Bronchial epithelial cell (primary cell): ENCODE measurements at regions not wholly inside any gene's neighbourhood (a gene's known extent, or its start where the extent isn't known, plus 50 kb on each side); places are given as distances from the start of the nearest gene placed in this dataset.

Experiments used
- DNase-seq: peaks from one replicate; pipeline ENCODE4 v3.0.0-alpha.2; 2010; ENCODE audit warnings: low read depth
- FAIRE-seq: peaks from 2 replicates; lab custom pipeline; 2011; peaks lifted over from hg19 to GRCh38; lab: Jason Lieb, UNC
- H3K27me3 ChIP-seq: 2 replicates; pipeline ENCODE4 v1.5.1; 2011; ENCODE audit warnings: low read length; ENCODE audit not compliant: control insufficient read depth, insufficient read depth
- H3K36me3 ChIP-seq: 2 replicates; pipeline ENCODE4 v1.5.1; 2011; ENCODE audit warnings: low read length; ENCODE audit not compliant: control insufficient read depth, insufficient read depth
- H3K4me3 ChIP-seq: 2 replicates; pipeline ENCODE4 v1.5.1; 2011; ENCODE audit warnings: mild to moderate bottlenecking, low read depth, low read length, control low read depth
- TF ChIP-seq, protein P1 (sequence below): IDR thresholded peaks from 2 replicates; pipeline ENCODE4 v1.5.1; 2011; ENCODE audit warnings: mild to moderate bottlenecking, moderate library complexity, low read length, control low read depth, inconsistent platforms; ENCODE audit not compliant: insufficient read depth, severe bottlenecking

DNA sequence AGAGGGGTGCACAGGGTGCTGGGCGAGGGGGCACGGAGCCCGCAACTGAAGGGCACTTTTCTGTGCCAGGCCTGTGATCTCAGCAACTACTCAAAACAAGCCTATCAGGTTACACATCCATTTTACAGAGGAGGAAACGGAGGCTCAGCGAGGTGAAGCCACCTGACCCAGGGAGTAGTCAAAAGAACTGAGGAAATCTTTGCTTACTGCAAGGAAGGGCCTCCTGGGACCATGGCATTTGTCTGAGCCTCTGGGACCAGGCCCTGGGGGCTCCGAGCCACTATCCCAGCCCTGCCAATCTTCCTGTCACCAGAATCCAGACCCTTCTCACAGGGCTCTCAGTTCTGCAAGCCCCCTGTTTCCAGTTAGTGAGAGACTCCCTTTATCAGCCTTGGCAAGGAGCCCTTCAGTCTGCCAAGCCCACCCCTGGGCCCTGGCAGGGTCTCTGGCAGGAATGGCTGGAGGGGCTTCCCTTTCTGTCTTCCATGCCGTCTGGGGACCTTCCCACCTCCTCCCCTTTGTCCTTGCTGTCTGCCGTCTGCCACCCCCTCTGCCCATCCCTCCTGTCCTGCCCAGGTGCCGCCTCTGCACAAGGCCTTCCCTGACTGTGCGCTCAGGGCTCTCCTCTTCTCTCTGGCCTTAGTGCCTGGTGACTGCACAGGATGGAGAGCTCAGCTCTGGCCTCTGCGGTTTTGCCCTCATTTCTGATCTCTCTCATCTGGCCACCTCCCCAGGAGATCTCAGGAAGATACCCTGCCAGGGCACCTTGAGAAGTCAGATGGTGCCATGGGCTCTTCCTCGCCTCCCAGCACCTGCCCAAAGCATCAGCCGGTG is 194.7 kb upstream of the GLI2 start:
- FAIRE-seq, result no peak

DNA sequence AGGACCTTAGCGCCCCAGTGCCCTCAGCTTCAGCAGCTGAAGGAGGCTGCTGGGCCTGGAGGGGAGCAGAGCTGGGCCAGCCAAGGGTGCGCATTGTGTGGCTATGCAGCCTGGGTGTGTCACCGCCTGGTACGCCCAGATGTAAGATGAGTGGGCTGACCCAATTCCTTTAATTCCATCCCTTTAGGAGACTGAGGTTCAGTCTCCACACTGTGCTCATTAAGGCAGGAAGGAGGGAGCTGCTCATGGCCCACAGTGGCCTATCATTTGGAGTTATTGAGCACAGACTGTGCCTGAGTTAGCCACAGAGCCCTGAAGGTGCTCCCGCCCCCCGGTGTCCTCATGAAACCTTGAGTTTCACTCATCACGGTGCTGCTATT is 194.1 kb upstream of the GLI2 start:
- FAIRE-seq (no peak), DNase-seq (no peak)
- TF ChIP-seq, protein P1, sequence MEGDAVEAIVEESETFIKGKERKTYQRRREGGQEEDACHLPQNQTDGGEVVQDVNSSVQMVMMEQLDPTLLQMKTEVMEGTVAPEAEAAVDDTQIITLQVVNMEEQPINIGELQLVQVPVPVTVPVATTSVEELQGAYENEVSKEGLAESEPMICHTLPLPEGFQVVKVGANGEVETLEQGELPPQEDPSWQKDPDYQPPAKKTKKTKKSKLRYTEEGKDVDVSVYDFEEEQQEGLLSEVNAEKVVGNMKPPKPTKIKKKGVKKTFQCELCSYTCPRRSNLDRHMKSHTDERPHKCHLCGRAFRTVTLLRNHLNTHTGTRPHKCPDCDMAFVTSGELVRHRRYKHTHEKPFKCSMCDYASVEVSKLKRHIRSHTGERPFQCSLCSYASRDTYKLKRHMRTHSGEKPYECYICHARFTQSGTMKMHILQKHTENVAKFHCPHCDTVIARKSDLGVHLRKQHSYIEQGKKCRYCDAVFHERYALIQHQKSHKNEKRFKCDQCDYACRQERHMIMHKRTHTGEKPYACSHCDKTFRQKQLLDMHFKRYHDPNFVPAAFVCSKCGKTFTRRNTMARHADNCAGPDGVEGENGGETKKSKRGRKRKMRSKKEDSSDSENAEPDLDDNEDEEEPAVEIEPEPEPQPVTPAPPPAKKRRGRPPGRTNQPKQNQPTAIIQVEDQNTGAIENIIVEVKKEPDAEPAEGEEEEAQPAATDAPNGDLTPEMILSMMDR, result no peak
- Histone ChIP-seq H3K36me3 (no peaks in the 10 kb centered on the region), H3K4me3 (no peak overlapping the region), H3K27me3 (no peaks in the 10 kb centered on the region)

More for the DNA sequence above, 194.7 kb upstream of the GLI2 start:
- no peaks in the 10 kb centered on the region for H3K27me3 ChIP-seq
- H3K36me3 ChIP-seq, result no peaks in the 10 kb centered on the region
- no peak for DNase-seq
- H3K4me3 ChIP-seq, result no peak overlapping the region
- TF ChIP-seq, protein P1, result no peak

DNA sequence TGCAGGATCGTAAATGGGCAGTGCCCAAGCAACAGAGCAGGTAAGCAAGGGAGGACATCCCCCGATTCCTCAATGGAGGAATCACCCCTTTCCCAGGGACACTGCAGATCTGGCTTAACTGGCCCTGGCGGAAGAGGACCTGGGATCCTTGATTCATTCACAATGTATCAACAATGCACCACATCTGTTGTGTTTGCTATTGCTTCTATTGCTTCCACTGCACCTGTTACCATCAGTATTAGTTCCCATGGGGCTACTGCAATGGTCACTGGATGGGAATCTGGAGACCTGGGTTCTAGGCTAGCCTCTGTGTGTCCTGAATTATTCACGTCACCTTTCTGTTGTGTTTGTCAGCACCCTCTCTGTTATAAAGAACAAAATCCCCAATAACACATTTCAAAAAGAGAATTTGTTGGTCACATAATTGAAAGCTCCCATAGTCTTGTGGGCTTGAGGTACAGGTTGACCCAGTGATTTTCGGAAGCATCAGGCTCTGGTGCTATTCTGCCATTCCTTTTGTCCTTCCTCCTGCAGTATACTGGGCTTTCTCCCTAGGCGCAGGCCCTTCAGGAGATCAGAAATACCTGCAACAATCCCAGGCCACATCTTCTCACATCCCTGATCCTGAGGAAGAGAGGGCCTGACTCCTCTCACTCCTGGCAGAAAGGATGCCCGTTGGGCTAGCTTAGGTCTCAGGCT is 193.5 kb upstream of the GLI2 start:
- FAIRE-seq (peak; percentile 36), DNase-seq (no peak)
- H3K27me3 ChIP-seq, result no peaks in the 10 kb centered on the region
- no peak overlapping the region for H3K4me3 ChIP-seq
- TF ChIP-seq, protein P1, result no peak
- H3K36me3 ChIP-seq, result no peaks in the 10 kb centered on the region

DNA sequence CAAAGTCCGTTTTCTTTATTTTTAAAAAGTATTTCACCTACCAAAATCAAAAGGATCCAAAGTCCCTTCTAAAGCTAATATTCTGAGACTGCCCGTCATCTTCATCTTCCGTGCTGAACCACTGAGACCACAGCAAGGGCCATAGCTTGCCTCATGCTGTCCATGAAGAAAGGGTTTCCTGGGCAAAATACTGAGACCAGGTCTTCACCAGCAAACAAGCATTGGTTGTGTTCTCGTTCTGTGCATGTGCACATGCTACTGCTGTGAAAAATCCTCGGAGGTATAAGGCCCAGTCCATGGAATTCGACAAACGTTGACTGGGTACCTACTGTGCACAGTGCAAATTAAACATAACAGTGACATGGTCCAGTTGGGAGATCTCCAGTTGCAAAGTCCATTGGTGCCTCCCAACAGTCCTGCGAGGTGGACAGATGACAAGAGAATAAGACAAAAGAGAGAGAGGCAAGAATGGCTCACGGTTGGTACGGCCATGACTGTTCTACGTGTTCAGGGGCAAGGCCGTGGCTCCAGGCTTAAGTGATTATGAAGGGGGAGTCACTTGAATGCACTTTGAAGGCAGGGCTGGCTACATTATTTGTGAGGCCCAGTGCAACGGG is 192.6 kb upstream of the GLI2 start:
- no peak for FAIRE-seq

DNA sequence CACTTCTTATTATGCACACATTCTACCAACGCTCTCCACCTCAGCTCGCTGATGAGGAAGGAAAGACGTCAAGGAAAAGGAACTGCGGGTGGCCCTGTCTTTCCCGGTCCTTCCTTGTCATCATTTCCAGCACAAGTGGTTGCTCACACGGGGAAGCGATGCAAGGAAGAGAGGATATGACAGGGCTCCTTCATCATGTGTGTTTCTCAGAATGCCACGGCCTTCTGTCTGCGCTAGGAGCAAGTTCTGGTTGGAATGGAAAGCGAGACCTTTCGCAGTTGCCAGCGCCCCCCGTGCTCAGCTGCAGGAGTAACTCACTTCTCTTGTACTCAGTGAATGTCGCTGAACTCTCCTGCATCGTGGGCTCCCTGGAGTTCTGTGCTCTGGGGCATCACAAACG is 191.8 kb upstream of the GLI2 start:
- no peaks in the 10 kb centered on the region for H3K27me3 ChIP-seq
- no peak for DNase-seq
- no peaks in the 10 kb centered on the region for H3K36me3 ChIP-seq
- TF ChIP-seq, protein P1, result no peak
- no peak overlapping the region for H3K4me3 ChIP-seq
- no peak for FAIRE-seq

More for the DNA sequence above, 192.6 kb upstream of the GLI2 start:
- no peaks in the 10 kb centered on the region for H3K27me3 ChIP-seq
- TF ChIP-seq, protein P1, result no peak
- no peak overlapping the region for H3K4me3 ChIP-seq
- DNase-seq, result no peak
- H3K36me3 ChIP-seq, result no peaks in the 10 kb centered on the region
